GM12892 (cell line): ENCODE measurements at regions not wholly inside any gene's neighbourhood (a gene's known extent, or its start where the extent isn't known, plus 50 kb on each side); places are given as distances from the start of the nearest gene placed in this dataset.

ENCODE experiments used
- POLR2A ChIP-seq: IDR thresholded peaks from 2 replicates; pipeline ENCODE4 v1.6.1; 2011; ENCODE audit warnings: low read depth, low read length, control low read depth
- POLR2AphosphoS5 ChIP-seq: IDR thresholded peaks from 2 replicates; pipeline ENCODE4 v1.6.1; 2011; ENCODE audit warnings: low read depth, low read length, control low read depth
- TAF1 ChIP-seq: IDR thresholded peaks from 2 replicates; pipeline ENCODE4 v1.6.1; 2011; ENCODE audit warnings: low read depth, mild to moderate bottlenecking, control low read depth, low read length, borderline replicate concordance

DNA sequence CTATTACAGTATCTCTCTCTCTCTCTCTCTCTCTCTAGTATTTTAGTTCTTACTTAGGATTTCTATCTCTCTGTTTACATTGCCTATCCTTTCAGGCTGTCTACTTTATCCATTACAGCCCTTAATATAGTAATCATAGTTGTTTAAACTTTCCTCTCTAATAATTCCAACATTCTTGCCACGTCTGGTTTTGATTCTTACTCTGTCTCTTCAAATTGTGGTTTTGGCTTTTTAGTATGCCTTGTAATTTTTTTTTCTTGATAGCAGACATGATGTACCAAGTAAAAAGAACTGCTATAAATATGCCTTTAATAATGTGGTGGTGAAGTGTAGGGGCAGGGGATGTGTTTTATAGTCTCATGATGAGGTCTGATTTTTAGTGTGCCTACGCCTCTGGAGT lies 1809.5 kb upstream of the CELF4 start:
- TF ChIP-seq TAF1 = no peak
- no peak for TF ChIP-seq POLR2AphosphoS5
- TF ChIP-seq POLR2A = no peak
